ENCODE measurements at regions not wholly inside any gene's neighbourhood (a gene's known extent, or its start where the extent isn't known, plus 50 kb on each side); places are given as distances from the start of the nearest gene placed in this dataset.

DNA sequence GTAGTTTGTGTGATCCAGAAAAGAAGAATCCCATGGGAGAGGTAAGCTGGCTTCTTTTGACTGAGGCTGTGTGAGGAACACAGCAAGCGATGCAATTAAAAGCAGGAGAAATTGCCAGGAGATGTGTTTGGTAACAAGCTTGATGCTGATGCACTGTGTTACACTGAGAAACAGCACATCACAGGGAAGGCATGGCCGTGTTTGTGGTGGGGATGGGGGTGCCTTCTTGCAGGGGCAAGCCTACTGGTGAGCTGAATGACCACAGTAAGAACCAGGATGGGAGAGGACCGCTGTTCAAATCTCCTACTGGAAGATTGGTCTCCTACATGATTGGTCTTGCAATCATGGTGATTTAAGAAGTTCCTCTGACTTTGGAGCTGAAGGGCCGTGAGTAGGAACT lies 477.7 kb upstream of the HS6ST1 start:
- TF ChIP-seq, protein P1, sequence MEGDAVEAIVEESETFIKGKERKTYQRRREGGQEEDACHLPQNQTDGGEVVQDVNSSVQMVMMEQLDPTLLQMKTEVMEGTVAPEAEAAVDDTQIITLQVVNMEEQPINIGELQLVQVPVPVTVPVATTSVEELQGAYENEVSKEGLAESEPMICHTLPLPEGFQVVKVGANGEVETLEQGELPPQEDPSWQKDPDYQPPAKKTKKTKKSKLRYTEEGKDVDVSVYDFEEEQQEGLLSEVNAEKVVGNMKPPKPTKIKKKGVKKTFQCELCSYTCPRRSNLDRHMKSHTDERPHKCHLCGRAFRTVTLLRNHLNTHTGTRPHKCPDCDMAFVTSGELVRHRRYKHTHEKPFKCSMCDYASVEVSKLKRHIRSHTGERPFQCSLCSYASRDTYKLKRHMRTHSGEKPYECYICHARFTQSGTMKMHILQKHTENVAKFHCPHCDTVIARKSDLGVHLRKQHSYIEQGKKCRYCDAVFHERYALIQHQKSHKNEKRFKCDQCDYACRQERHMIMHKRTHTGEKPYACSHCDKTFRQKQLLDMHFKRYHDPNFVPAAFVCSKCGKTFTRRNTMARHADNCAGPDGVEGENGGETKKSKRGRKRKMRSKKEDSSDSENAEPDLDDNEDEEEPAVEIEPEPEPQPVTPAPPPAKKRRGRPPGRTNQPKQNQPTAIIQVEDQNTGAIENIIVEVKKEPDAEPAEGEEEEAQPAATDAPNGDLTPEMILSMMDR (IDR thresholded peaks at IDR 0.05; ENCODE audit: insufficient read depth, low read depth, low read length, missing control alignments), result no peak
- H3K4me3 ChIP-seq (ENCODE audit: low read length), result no peak overlapping the region
- DNase-seq (ENCODE audit: low read depth), result no peak

DNA sequence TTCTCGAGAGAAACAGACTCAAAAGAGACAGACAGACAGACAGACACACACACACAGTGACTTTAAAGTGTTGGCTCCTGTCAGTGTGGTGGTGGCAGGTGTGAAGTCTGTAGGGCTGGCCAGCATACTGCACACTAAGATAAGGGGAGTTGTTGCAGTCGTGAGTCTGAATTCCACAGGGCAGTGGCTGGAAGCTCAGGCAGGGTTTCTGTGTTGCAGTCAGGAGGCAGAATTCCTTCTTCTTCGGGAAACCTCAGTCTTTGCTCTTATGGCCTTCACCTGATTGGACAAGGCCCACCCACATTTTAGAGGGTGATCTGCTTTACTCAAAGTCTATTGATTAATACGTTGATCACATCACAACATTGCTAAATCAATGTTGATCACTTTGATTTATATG lies 478.4 kb upstream of the HS6ST1 start:
- no peak overlapping the region for H3K4me3 ChIP-seq (ENCODE audit: low read length)
- TF ChIP-seq, protein P1 (IDR thresholded peaks at IDR 0.05; ENCODE audit: insufficient read depth, low read depth, low read length, missing control alignments), result no peak
- no peak for DNase-seq (ENCODE audit: low read depth)

DNA sequence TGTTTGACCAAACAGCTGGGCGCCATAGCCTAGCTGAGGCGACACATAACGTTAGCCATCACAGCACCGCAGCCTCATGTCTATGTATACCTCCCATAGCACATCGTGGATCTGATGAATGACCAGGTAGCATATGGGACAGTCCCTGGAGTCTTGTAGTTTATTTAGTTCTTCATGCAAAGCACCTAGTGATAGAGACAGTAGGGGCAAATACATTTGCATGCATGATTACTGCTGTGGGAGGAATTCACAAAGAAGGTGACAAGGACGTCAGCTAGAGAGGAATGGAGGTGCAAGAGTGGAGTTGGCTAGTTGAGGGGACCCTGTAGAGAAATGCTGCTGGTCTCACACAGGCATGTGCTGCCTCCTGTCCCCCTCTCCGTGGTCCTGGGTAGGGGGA lies 478.9 kb upstream of the HS6ST1 start:
- TF ChIP-seq, protein P1 (IDR thresholded peaks at IDR 0.05; ENCODE audit: insufficient read depth, low read depth, low read length, missing control alignments), result no peak
- DNase-seq (ENCODE audit: low read depth), result no peak
- no peak overlapping the region for H3K4me3 ChIP-seq (ENCODE audit: low read length)

DNA sequence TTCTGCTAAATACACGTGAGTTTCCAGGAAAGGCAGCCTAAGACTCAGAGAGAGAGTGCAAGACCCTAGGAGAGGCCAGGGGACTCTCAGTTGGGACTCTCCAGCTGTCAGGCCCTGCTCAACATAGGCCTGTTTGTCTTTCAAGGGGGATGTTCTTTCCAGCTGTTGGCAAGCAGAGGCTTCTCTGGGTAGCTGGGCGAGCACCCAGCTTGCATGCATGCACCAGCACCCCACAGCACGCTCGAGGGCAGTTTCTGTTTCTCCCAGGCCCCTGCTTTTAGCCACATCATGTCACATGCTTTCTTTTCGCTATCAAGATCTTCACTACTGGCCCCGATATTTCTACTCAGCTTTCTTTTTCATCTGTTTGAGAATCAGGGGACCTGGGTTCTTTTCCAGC lies 479.3 kb upstream of the HS6ST1 start:
- no peak overlapping the region for H3K4me3 ChIP-seq (ENCODE audit: low read length)
- TF ChIP-seq, protein P1 (IDR thresholded peaks at IDR 0.05; ENCODE audit: insufficient read depth, low read depth, low read length, missing control alignments), result no peak
- DNase-seq (ENCODE audit: low read depth), result no peak

DNA sequence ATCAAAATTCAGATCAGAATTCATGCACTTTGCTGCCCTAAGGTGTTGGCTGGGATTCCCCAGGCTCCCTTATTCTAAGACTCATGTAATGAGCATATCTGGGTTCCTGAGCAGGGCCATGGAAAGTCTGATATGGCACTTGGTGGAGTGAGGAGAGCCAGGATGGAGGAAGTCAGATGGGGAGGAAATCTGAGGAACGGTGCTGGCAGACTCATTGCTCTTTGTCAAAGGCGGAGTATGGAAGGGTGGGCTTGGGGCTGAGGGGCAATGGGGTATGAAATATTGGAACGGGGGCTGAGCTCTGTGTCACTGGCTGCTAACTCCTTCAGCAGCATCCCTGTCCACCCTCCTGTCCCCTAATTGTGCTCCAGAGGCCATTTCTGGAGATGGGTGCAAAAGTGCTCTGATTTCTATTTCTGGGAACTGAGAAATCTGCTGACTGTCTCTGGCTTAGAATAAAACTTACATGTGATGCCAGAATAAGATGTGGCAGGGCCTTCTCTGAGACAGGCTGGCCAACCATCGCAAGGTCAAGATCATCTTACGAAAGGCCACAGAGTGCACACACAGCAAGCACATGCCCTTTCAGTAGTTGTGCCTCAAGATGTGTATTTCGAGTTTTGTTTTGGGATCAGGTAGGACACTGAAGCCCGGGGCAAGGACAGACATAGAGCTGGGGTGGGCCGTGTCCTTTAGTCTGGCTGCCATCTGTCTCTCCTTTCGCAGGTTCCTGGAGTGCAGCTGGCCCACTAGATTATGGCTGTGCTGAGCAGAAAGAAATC lies 480.0 kb upstream of the HS6ST1 start:
- no peak for DNase-seq (ENCODE audit: low read depth)
- TF ChIP-seq, protein P1 (IDR thresholded peaks at IDR 0.05; ENCODE audit: insufficient read depth, low read depth, low read length, missing control alignments), result no peak
- H3K4me3 ChIP-seq (ENCODE audit: low read length), result no peak overlapping the region

DNA sequence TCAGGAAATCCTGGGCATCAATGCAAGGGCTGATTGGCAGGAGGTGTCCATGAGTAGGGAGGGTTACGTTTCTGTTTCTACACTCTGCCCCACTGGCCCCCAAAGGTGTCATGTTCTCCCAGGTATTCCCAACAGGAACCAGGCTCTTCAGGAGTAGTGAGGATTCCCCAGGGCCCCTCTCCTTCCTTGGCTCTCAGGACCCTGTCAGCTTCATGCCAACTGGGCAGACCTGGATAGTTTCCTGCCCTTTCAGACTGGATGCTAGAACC lies 480.6 kb upstream of the HS6ST1 start:
- TF ChIP-seq, protein P1 (IDR thresholded peaks at IDR 0.05; ENCODE audit: insufficient read depth, low read depth, low read length, missing control alignments), result no peak
- DNase-seq (ENCODE audit: low read depth), result no peak
- no peak overlapping the region for H3K4me3 ChIP-seq (ENCODE audit: low read length)

DNA sequence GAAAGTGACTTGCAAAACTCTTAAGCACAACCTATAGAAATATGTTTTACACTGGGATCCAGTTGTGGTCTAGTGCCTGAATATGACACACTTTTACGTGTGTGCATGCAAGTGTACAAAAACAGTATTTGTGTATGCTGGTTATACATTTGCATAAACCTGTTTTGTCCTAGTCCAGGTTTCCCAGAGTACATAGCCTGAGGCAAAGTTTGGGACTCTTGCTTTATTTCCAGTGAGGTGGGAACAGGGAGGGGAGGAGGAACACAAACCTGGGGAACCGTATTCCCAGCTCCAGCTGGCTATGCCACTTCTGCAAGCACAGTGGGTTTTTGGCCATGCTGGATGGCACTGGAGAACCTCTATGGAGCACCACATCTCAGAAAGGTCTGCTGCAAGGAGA lies 481.1 kb upstream of the HS6ST1 start:
- TF ChIP-seq, protein P1 (IDR thresholded peaks at IDR 0.05; ENCODE audit: insufficient read depth, low read depth, low read length, missing control alignments), result no peak
- H3K4me3 ChIP-seq (ENCODE audit: low read length), result no peak overlapping the region
- DNase-seq (ENCODE audit: low read depth), result no peak

Measured in epithelial cell of esophagus (primary cell).